Mesenchymal stem cell (in vitro differentiated cells and primary cell): ENCODE measurements at regions not wholly inside any gene's neighbourhood (a gene's known extent, or its start where the extent isn't known, plus 50 kb on each side); places are given as distances from the start of the nearest gene placed in this dataset.

Experiments used
- DNase-seq: peaks from one replicate; pipeline ENCODE4 v3.0.0-alpha.2; 2013
- H2AFZ ChIP-seq: one replicate; pipeline ENCODE4 v1.6.1; 2013; ENCODE audit warnings: low read depth, mild to moderate bottlenecking, control low read depth, inconsistent platforms, low read length, moderate library complexity
- H2AK5ac ChIP-seq: 2 replicates; pipeline ENCODE4 v1.6.1; 2013; ENCODE audit warnings: low read length, moderate library complexity, mild to moderate bottlenecking, inconsistent platforms; ENCODE audit not compliant: severe bottlenecking
- H2BK120ac ChIP-seq: one replicate; pipeline ENCODE4 v1.6.1; 2013; ENCODE audit warnings: low read depth, mild to moderate bottlenecking, inconsistent platforms, low read length, moderate library complexity
- H2BK12ac ChIP-seq, 2 experiments: one replicate each; pipeline ENCODE4 v1.6.1; 2013; ENCODE audit warnings: inconsistent platforms in 2 of 2, low read length in 2 of 2, mild to moderate bottlenecking in 2 of 2, moderate library complexity in 2 of 2, control low read depth in 1 of 2
- H2BK15ac ChIP-seq: one replicate; pipeline ENCODE4 v1.6.1; 2013; ENCODE audit warnings: mild to moderate bottlenecking, low read depth, inconsistent platforms; ENCODE audit not compliant: poor library complexity, severe bottlenecking
- H2BK5ac ChIP-seq: 2 replicates; pipeline ENCODE4 v1.6.1; 2013; ENCODE audit warnings: low read depth, mild to moderate bottlenecking, low read length, control low read depth, inconsistent platforms; ENCODE audit not compliant: poor library complexity, severe bottlenecking
- H3K14ac ChIP-seq, 2 experiments: one replicate each; pipeline ENCODE4 v1.6.1; 2013; ENCODE audit warnings: inconsistent platforms in 2 of 2, low read length in 2 of 2, control low read depth in 1 of 2, mild to moderate bottlenecking in 1 of 2, moderate library complexity in 1 of 2
- H3K18ac ChIP-seq, 2 experiments: one replicate each; pipeline ENCODE4 v1.6.1; 2013; ENCODE audit warnings: inconsistent platforms in 2 of 2, low read length in 2 of 2, control low read depth in 1 of 2, low read depth in 1 of 2, mild to moderate bottlenecking in 1 of 2
- H3K23ac ChIP-seq, 2 experiments: one replicate each; pipeline ENCODE4 v1.6.1; 2013; ENCODE audit warnings: inconsistent platforms in 2 of 2, low read length in 2 of 2, mild to moderate bottlenecking in 2 of 2, moderate library complexity in 2 of 2, control low read depth in 1 of 2
- H3K27ac ChIP-seq: 2 replicates; pipeline ENCODE4 v1.5.1; 2013; ENCODE audit warnings: mild to moderate bottlenecking, moderate library complexity, low read length, control low read depth, inconsistent platforms; ENCODE audit not compliant: poor library complexity, severe bottlenecking
- H3K27me3 ChIP-seq, 2 experiments: 2 replicates each; pipeline versions ENCODE4 v1.6.1 to v1.7.0; 2013; ENCODE audit warnings: low read length in 2 of 2, mild to moderate bottlenecking in 2 of 2, moderate library complexity in 2 of 2, control low read depth in 1 of 2, inconsistent platforms in 1 of 2; ENCODE audit not compliant: control insufficient read depth in 1 of 2, insufficient read depth in 1 of 2
- H3K36me3 ChIP-seq, 2 experiments: 2 replicates each; pipeline versions ENCODE4 v1.6.1 to v1.7.0; 2013; ENCODE audit warnings: low read length in 2 of 2, control low read depth in 1 of 2, inconsistent platforms in 1 of 2, low read depth in 1 of 2, mild to moderate bottlenecking in 1 of 2; ENCODE audit not compliant: insufficient read depth in 2 of 2, control insufficient read depth in 1 of 2
- H3K4ac ChIP-seq, 2 experiments: one replicate each; pipeline ENCODE4 v1.6.1; 2013; ENCODE audit warnings: inconsistent platforms in 2 of 2, low read length in 2 of 2, mild to moderate bottlenecking in 2 of 2, moderate library complexity in 2 of 2, control low read depth in 1 of 2, low read depth in 1 of 2
- H3K4me1 ChIP-seq: 2 replicates; pipeline ENCODE4 v1.6.1; 2013; ENCODE audit warnings: low read depth, low read length, control low read depth; ENCODE audit not compliant: control insufficient read depth, insufficient read depth
- H3K4me2 ChIP-seq: 2 replicates; pipeline ENCODE4 v1.6.1; 2013; ENCODE audit warnings: low read length, mild to moderate bottlenecking, inconsistent platforms; ENCODE audit not compliant: poor library complexity, severe bottlenecking
- H3K4me3 ChIP-seq, 2 experiments: 2 replicates each; pipeline versions ENCODE4 v1.5.1 to v1.7.0; 2013; ENCODE audit warnings: low read length in 2 of 2, mild to moderate bottlenecking in 2 of 2, control low read depth in 1 of 2, low read depth in 1 of 2; ENCODE audit not compliant: insufficient read depth in 1 of 2
- H3K79me1 ChIP-seq: replicated peaks from 2 replicates; pipeline ENCODE4 v1.6.1; 2013; ENCODE audit warnings: mild to moderate bottlenecking, control low read depth, low read length, inconsistent platforms; ENCODE audit not compliant: poor library complexity, severe bottlenecking
- H3K9ac ChIP-seq: 2 replicates; pipeline ENCODE4 v1.7.0; 2013; ENCODE audit warnings: mild to moderate bottlenecking, low read length, moderate library complexity
- H3K9me3 ChIP-seq: 2 replicates; pipeline ENCODE4 v1.7.0; 2013; ENCODE audit warnings: mild to moderate bottlenecking, low read length; ENCODE audit not compliant: control insufficient read depth
- H4K8ac ChIP-seq: one replicate; pipeline ENCODE4 v1.6.1; 2013; ENCODE audit warnings: inconsistent platforms, mild to moderate bottlenecking, low read length, moderate library complexity
- H4K91ac ChIP-seq: one replicate; pipeline ENCODE4 v1.6.1; 2013; ENCODE audit warnings: mild to moderate bottlenecking, low read length, inconsistent platforms
- WGBS: methylation state at CpG from one replicate; pipeline ENCODE4 v1.1.7; 2013; ENCODE audit warnings: mixed read lengths; 5-methylcytosine and 5-hydroxymethylcytosine counted together

GRCh38 chr19:29006057-29006735 lies 206.8 kb downstream of the UQCRFS1 start:
- no peak overlapping the region for H3K14ac ChIP-seq
- no peak overlapping the region for H3K4ac ChIP-seq
- no peaks in the 10 kb centered on the region for H3K79me1 ChIP-seq
- H3K4me3 ChIP-seq = no peak overlapping the region
- H4K91ac ChIP-seq = no peak overlapping the region
- H2BK120ac ChIP-seq = no peak overlapping the region
- H2BK5ac ChIP-seq = no peak overlapping the region
- H3K23ac ChIP-seq = no peak overlapping the region
- no peaks in the 10 kb centered on the region for H3K36me3 ChIP-seq
- WGBS = 72% methylated on average over 5 of the region's 8 CpGs
- DNase-seq = no peak
- no peak overlapping the region for H3K18ac ChIP-seq
- H3K27ac ChIP-seq = no peak overlapping the region
- H3K4me2 ChIP-seq = no peak overlapping the region
- H2BK15ac ChIP-seq = no peak overlapping the region
- H3K27me3 ChIP-seq = peaks cover 0 to 12% of the 10 kb centered on the region in 2 experiments
- no peak overlapping the region for H4K8ac ChIP-seq
- no peaks in the 10 kb centered on the region for H3K9me3 ChIP-seq
- H3K9ac ChIP-seq = no peak overlapping the region
- no peak overlapping the region for H2BK12ac ChIP-seq
- H2AK5ac ChIP-seq = no peak overlapping the region
- no peak overlapping the region for H2AFZ ChIP-seq
- H3K4me1 ChIP-seq = peaks cover 1% of the 10 kb centered on the region

GRCh38 chr19:29004796-29005195 lies 208.2 kb downstream of the UQCRFS1 start:
- Histone ChIP-seq H3K27me3 (peaks cover 0 to 7% of the 10 kb centered on the region in 2 experiments), H3K79me1 (no peaks in the 10 kb centered on the region), H3K18ac (no peak overlapping the region), H3K4me2 (no peak overlapping the region), H3K14ac (no peak overlapping the region), H3K27ac (no peak overlapping the region), H2AK5ac (no peak overlapping the region), H3K4me3 (no peak overlapping the region), H3K36me3 (no peaks in the 10 kb centered on the region), H3K9ac (no peak overlapping the region), H2BK12ac (no peak overlapping the region), H2BK120ac (no peak overlapping the region), H3K4me1 (peaks cover 3% of the 10 kb centered on the region), H3K4ac (no peak overlapping the region), H4K91ac (no peak overlapping the region), H4K8ac (no peak overlapping the region), H2BK15ac (no peak overlapping the region), H3K23ac (no peak overlapping the region), H3K9me3 (no peaks in the 10 kb centered on the region), H2AFZ (no peak overlapping the region), H2BK5ac (no peak overlapping the region)
- DNase-seq = no peak
- WGBS = 94% methylated on average over 6 of the region's 7 CpGs

- no peak overlapping the region for H3K4ac ChIP-seq
- H2BK5ac ChIP-seq = no peak overlapping the region
- H2AFZ ChIP-seq = no peak overlapping the region
- H2BK15ac ChIP-seq = no peak overlapping the region
- DNase-seq = no peak
- no peaks in the 10 kb centered on the region for H3K9me3 ChIP-seq
- no peak overlapping the region for H3K23ac ChIP-seq
- no peaks in the 10 kb centered on the region for H3K27me3 ChIP-seq
- no peak overlapping the region for H2BK12ac ChIP-seq
- no peak overlapping the region for H2AK5ac ChIP-seq
- H2BK120ac ChIP-seq = no peak overlapping the region
- no peak overlapping the region for H3K14ac ChIP-seq
- H4K91ac ChIP-seq = no peak overlapping the region
- H3K9ac ChIP-seq = no peak overlapping the region
- no peak overlapping the region for H4K8ac ChIP-seq
- no peak overlapping the region for H3K4me2 ChIP-seq
- no peak overlapping the region for H3K27ac ChIP-seq
- H3K4me3 ChIP-seq = no peak overlapping the region
- no peak overlapping the region for H3K18ac ChIP-seq
- H3K79me1 ChIP-seq = no peaks in the 10 kb centered on the region
- H3K36me3 ChIP-seq = no peaks in the 10 kb centered on the region
- H3K4me1 ChIP-seq = peaks cover 3% of the 10 kb centered on the region
- WGBS = 71% methylated on average over 7 of the region's 7 CpGs
Measured at GRCh38 chr19:29003641-29004409, 209.1 kb downstream of the UQCRFS1 start.

GRCh38 chr19:29002336-29002735 lies 210.6 kb downstream of the UQCRFS1 start:
- H2BK12ac ChIP-seq = no peak overlapping the region
- WGBS = 73% methylated on average over 10 of the region's 10 CpGs

More at GRCh38 chr19:29002336-29002735, 210.6 kb downstream of the UQCRFS1 start:
- no peak overlapping the region for H3K14ac ChIP-seq
- H3K27ac ChIP-seq = no peak overlapping the region
- no peaks in the 10 kb centered on the region for H3K27me3 ChIP-seq
- H3K4me1 ChIP-seq = peaks cover 6% of the 10 kb centered on the region
- no peak overlapping the region for H2AFZ ChIP-seq
- no peak overlapping the region for H3K4me2 ChIP-seq
- no peak overlapping the region for H2BK120ac ChIP-seq
- H3K79me1 ChIP-seq = no peaks in the 10 kb centered on the region
- no peak overlapping the region for H3K23ac ChIP-seq
- peak overlapping the region in 1 of 2 experiments; percentile 48 for H3K4me3 ChIP-seq
- no peak overlapping the region for H2BK5ac ChIP-seq
- H2AK5ac ChIP-seq = no peak overlapping the region
- DNase-seq = no peak
- no peak overlapping the region for H2BK15ac ChIP-seq
- H3K9me3 ChIP-seq = peaks cover 4% of the 10 kb centered on the region
- no peaks in the 10 kb centered on the region for H3K36me3 ChIP-seq
- H4K91ac ChIP-seq = no peak overlapping the region
- H3K9ac ChIP-seq = peak overlapping the region; percentile 38
- H4K8ac ChIP-seq = no peak overlapping the region
- H3K18ac ChIP-seq = no peak overlapping the region
- H3K4ac ChIP-seq = no peak overlapping the region
